ENCODE measurements at regions not wholly inside any gene's neighbourhood (a gene's known extent, or its start where the extent isn't known, plus 50 kb on each side); places are given as distances from the start of the nearest gene placed in this dataset.

DNA sequence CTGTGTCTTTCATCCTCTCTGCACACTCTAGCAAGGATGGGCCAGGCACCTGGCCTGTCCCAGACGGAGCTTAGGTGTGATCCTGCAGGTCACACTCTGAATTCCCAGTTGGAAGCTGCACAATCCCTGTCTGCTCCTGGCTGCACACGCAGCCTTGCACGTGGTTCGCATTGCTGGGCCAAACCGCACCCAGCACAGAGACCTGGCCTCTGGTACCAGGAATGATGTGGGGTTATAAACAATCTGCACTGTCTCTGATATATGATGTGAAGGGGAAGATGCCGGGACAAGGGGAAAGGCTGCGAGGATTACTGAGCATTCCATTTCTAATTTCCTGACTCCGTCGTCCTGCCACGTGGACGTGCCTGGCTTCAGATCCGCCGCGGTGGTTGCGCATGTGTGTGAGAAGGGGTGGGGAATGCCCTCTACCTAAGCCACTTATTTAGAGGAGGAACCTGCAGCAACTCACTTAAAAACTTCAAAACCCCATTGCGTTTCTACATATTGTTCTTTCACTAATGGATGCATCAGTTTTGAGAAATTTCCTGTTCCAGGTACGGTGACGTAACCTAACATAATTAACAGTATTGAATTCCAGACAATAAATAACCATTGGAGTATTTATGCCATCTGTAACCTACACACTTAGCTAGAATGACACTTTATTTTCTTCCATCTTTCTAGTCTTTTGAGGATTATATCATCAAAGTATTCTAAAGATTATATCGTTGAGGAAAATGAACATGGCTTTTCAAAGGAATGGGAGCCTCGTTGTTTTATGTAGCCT is 559.7 kb upstream of the MGMT start:
- TF ChIP-seq POLR2A (IDR thresholded peaks at IDR 0.05; ENCODE audit: low read depth, low read length) = no peak
- DNase-seq (ENCODE audit: insufficient read length, low spot score) (no peak), FAIRE-seq (no peak)

DNA sequence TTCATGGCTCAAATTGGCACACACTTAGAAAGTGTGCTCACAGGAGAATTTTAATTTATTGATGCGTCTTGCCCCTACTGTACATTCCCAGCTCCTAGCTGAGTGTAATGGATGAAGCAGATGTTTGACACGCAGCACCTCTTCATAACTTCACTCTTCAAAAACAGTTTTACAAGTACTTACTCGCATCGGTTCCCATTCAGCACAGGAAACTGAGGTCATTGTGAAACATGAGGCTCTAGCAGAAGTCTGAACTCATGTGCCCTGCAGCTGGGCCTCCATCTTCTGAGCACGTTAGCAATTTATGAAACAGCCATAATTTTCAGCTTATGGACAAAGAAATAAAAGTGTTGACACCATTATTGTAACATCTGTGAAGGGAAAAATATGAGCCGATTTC is 558.9 kb upstream of the MGMT start:
- no peak for FAIRE-seq
- DNase-seq (ENCODE audit: insufficient read length, low spot score) = no peak
- TF ChIP-seq POLR2A (IDR thresholded peaks at IDR 0.05; ENCODE audit: low read depth, low read length) = no peak

DNA sequence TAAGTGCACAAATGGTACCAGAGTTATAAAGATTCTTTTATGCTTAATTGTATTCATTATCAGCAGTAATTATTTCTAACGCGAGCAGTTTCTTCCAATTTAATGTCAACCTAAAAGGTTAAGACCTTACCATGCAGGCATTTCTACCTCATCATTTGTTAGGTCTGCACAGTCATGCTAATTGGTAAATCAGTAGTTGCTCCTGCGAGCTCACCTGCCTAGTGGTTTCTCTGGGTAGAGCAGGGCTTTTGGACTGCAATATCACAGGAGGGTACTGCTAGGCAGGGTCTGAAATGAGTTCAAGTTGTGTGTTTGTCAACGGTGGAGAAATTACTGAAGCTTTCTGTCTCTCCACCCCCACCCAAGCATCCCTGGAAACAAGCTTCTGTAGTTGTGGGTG is 558.5 kb upstream of the MGMT start:
- FAIRE-seq = no peak
- no peak for DNase-seq (ENCODE audit: insufficient read length, low spot score)
- no peak for TF ChIP-seq POLR2A (IDR thresholded peaks at IDR 0.05; ENCODE audit: low read depth, low read length)

DNA sequence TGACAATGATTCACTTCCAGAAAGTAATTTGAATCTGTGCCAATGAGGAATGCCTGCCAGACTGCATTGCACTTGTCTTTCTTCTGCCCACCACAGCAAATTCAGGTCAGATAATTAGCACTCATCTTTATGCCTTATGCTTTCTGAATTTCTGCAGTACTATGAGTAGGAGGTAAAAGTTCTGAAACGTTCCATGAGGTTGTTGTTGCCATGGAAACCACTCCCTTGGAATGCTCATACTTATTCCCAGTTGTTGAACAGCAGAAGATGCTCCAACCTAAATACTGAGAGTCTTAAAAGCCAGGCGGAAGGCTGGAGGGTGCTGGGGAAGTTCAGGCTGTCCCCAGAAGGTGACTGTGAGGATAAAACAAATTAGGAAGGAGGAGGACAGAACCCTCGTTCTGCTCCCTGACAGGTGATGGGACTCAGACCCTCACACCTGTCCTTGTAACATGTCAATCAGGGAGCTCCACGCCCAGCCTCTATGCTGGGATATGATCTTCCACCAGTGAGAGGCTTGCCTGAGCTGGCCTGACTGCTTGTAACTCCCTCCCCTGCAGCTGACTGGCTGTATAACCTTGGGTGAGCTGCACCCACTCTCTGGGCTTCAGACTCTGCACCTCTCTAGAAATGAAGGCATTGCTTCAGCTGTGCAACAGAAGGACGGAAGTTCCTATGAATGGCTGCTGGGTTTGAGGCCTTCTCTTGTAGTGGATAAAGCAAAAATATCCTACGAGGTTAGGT is 554.3 kb upstream of the MGMT start:
- FAIRE-seq (no peak), DNase-seq (ENCODE audit: insufficient read length, low spot score) (no peak)
- TF ChIP-seq POLR2A (IDR thresholded peaks at IDR 0.05; ENCODE audit: low read depth, low read length) = no peak

DNA sequence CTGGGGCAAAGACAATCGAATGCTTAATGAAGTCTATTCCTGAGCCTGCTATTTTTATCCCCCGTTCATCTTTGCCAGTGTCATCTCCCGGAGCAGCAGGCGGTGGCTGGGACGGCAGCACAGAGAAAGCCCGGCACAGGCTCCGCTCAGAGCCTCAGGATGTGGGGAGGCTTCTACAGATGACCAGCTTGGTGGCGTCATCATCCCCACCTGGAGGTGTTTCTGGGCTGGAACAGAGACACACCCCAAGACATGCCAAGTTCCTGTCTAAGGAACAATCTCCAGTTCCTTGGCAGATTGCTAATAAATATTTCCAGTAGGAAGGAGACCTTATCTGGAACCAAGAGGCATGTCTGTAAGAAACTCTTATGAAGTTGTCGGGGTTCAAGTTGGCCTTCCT is 552.4 kb upstream of the MGMT start:
- TF ChIP-seq POLR2A (IDR thresholded peaks at IDR 0.05; ENCODE audit: low read depth, low read length) = no peak
- no peak for DNase-seq (ENCODE audit: insufficient read length, low spot score)
- FAIRE-seq = no peak

DNA sequence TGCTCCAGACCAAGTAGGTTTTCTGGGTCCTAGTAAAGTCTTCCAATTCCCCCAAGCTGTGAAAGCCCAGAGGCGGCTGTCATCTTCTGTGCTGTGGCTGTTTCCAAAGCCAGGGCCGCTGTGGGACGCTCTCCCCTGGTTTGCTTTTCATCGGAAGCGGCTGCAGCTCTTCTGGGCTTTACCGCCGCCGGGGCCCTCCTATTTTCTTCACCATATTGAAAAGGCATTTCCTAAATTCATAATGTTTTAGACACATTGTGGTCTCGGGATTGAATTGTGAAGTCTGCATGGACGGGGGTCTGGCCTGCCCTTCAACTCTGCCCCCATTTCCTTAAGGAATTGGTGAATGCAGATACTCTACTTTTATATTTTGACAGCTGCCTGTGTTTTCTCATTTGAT is 551.4 kb upstream of the MGMT start:
- no peak for DNase-seq (ENCODE audit: insufficient read length, low spot score)
- TF ChIP-seq POLR2A (IDR thresholded peaks at IDR 0.05; ENCODE audit: low read depth, low read length) = no peak
- FAIRE-seq = no peak

DNA sequence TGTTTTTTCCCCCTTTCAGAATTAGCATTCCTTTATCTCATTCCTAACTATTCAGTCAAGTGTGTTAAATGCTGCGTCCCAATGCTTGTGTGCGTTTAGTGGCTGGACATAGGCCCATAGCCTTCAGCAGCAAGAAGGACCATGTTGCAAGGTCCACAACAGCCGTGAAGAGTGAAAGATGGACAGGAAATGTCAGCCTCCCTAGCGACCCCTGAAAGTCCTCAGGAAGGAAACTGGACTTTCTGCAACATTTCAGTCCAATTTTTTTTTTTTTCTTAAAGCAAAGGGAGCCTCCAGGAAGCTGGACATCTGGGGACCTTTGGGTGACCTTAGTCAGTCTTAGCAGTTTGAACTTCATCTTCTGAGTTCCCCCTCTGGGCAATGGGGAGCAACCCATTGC is 550.7 kb upstream of the MGMT start:
- DNase-seq (ENCODE audit: insufficient read length, low spot score) (no peak), FAIRE-seq (no peak)
- no peak for TF ChIP-seq POLR2A (IDR thresholded peaks at IDR 0.05; ENCODE audit: low read depth, low read length)

DNA sequence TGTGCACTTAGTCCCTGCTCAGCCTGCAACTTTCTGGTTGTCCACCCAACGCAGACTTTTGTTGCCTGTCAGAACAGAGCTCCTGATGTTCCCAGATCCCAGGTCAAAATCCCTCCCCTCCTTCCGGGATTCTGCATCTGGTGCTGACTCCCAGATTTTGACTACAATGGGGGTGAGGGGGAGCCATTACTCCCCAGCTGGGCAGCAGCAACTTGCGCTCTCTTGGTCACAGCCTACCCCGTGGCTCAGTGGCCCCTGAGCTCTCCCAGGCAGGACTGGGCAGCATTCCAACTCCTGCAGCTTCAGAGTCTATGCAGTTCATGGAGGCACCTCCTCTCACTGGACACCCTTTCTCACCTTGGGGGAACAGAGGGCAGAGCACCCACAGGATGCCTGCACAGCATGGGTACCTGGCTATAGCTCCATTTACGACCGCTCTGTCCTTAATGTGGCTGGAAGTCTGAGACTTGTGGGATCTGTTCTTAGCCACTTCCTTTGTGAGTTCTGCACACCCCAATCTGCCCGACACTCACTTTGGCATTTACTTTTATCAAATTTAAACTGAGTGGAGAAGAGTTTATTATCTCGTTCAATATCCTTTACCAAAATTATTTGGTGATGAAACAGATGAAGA is 545.5 kb upstream of the MGMT start:
- DNase-seq (ENCODE audit: insufficient read length, low spot score) (no peak), FAIRE-seq (no peak)
- TF ChIP-seq POLR2A (IDR thresholded peaks at IDR 0.05; ENCODE audit: low read depth, low read length) = no peak

DNA sequence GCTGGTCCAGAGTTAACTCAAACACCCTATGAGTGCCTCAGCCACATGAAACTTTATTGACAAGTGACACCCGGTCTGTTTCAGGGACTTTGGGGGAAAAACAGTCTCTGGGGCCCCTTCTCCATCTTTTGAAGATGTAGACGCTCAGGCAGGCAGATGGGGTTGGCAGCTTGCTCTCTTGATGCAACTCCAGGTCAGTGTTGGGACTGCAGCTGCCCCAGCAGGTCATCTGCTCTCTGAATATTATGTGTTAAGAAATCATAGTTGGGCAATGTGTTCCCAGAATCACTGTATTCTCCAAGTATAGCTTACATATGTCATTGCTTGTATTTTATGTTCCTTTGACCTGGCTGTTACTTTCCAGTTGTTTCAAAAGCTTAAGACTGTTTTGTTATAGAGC is 544.9 kb upstream of the MGMT start:
- TF ChIP-seq POLR2A (IDR thresholded peaks at IDR 0.05; ENCODE audit: low read depth, low read length) = no peak
- FAIRE-seq (no peak), DNase-seq (ENCODE audit: insufficient read length, low spot score) (no peak)

DNA sequence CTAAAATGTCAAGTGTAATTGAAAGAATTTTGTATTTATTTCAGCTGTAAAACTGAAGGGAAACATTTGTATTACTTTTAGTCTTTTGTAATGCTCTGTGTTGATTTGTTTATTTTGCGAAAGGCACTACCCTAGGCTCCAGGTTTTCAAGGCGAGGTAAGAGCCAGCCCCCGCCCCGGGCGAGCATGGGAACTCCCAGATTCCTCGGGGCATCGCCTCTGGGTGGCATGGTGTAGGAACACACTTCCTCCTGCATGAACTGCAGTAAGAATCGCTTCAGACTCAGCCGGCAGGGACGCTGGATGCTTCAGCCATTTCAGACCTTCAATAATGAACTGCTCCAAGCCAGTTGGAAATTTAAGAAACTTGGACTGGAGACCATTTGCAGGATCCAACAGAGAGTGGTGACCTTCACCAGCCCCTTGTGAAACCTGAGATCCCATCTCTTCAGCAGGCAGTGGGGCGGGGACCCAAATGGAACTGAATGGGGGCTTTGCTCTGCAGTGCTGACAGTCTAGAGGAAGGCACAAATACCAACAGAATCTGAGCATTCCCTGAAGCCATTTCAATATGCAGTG is 544.3 kb upstream of the MGMT start:
- TF ChIP-seq POLR2A (IDR thresholded peaks at IDR 0.05; ENCODE audit: low read depth, low read length) = no peak
- no peak for DNase-seq (ENCODE audit: insufficient read length, low spot score)
- no peak for FAIRE-seq

DNA sequence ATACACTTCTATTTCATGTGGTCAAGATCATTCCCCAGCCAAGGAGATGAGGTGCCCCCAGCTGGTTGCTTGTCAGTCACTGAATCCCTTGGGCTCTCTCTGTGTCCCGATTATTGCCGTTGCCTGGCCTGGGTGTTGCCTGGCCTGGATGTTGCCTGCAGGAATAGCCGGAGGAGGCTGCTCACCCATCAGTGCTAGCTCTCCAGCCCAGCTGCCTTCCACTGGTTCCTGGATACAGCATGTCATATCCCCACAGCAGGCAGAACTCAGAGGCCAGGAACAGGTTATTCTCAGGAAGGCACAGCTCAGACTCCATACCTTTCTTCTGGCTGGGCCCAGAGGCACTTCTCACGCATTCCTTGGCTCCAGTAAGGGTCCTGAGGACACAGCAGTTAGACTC is 542.1 kb upstream of the MGMT start:
- DNase-seq (ENCODE audit: insufficient read length, low spot score) = no peak
- FAIRE-seq = no peak
- no peak for TF ChIP-seq POLR2A (IDR thresholded peaks at IDR 0.05; ENCODE audit: low read depth, low read length)

DNA sequence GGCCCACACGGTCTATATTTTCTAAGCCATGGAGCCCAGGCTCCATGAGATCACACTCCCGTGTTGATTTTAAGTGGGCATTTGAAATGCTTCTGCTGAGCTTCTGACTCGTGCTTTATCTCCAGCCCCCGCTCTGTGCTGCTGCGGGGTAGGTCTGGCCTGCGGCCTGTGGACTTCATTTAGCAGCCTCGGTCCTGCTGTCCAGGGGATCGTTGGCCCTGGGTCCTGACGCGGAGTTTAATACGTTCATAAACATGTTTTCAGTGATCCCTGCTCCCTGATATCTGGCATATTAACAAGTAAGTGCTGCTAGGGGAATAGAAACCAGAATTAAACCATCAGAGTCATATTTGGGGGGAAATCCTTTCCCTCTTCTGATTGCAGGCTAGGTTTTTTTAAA is 540.3 kb upstream of the MGMT start:
- no peak for TF ChIP-seq POLR2A (IDR thresholded peaks at IDR 0.05; ENCODE audit: low read depth, low read length)
- FAIRE-seq (no peak), DNase-seq (ENCODE audit: insufficient read length, low spot score) (no peak)

DNA sequence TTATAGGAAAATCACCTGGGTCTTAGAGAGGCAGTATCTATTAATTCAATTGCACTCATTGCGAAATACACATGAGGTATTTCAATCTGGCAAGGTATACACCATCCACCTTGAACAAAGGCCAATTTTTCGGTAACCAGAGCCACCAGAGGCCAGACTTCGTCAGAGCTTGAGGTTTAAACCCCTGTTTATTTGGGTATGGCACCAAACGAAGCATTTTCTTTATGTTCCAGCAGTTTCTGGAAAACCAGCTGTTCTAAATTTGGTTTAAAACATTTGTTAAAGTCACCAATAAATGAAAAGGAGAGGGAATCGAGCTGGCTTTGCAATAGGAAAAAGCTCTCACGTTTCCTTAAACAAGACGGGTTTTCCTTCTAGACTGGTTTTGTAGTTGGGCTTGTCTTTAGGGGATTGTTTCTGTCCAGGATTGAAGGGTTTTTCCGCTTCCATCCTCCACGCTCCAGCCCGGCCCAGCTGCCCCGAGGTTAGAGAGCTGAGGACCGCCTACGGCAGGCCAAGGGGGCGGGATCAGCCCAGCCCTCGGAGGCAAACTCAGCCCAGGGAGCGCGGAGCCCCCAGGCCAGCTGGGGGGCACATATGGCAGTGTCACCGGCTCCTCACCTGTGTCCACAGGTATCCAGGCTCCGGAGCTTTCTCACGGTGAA is 539.4 kb upstream of the MGMT start:
- DNase-seq (ENCODE audit: insufficient read length, low spot score) = no peak
- no peak for FAIRE-seq
- TF ChIP-seq POLR2A (IDR thresholded peaks at IDR 0.05; ENCODE audit: low read depth, low read length) = no peak

Measured in H54 (cell line).